Panc1 (cell line): ENCODE measurements at regions not wholly inside any gene's neighbourhood (a gene's known extent, or its start where the extent isn't known, plus 50 kb on each side); places are given as distances from the start of the nearest gene placed in this dataset.

Source experiments
- POLR2AphosphoS5 ChIP-seq: IDR thresholded peaks from 2 replicates; pipeline ENCODE4 v1.6.1; 2012; ENCODE audit warnings: mild to moderate bottlenecking, low read depth, low read length, moderate library complexity
- SIN3A ChIP-seq: IDR thresholded peaks from 2 replicates; pipeline ENCODE4 v1.6.1; 2012; ENCODE audit warnings: low read depth, mild to moderate bottlenecking, low read length, moderate library complexity, borderline replicate concordance; ENCODE audit not compliant: insufficient read depth
- TCF7L2 ChIP-seq: IDR thresholded peaks from 2 replicates; pipeline ENCODE4 v1.6.1; 2011; ENCODE audit warnings: mild to moderate bottlenecking, low read depth, low read length, inconsistent platforms
- TF ChIP-seq, protein P1 (sequence below): fragments of 450-650 bp; IDR thresholded peaks from 2 replicates; pipeline ENCODE4 v1.5.1; 2017; ENCODE audit warnings: mild to moderate bottlenecking
- TF ChIP-seq, protein P2 (sequence below), 2 experiments: IDR thresholded peaks; 2 replicates each; pipeline ENCODE4 v1.6.1; 2011 to 2012; ENCODE audit warnings: low read depth in 2 of 2, control low read depth in 1 of 2, low read length in 1 of 2, mild to moderate bottlenecking in 1 of 2, moderate library complexity in 1 of 2; ENCODE audit not compliant: insufficient read depth in 1 of 2

DNA sequence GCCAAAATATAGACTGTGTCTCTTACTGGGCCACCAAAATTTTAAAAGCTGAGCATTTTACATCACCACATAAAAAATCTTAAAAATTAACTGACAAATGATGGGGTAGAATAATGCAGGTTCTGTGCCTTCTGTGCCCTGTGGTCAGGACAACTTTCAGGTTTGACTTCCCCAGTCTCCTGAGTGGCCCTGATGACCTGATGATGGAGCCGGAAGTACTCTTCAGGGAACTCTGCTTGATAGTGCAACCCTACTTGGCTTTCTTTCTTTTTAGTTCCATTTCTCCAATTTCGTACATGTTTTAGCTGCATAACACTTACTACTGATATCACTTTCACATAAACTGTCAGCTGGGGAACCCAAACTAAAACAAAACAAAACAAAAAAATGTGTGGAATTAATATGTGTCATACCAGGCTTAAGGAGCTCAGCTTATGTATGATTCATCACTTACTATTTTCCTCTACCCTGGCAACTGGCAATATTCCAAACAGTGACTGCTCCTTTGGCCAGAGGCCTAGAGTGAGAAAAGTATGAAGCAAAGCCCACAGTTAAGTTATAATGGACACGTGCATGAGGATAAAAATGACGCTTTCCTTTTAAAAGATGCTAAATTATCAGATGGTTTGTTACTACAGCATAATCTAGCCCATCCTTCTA, 194.3 kb downstream of the BCHE start:
- TF ChIP-seq TCF7L2 = no peak
- TF ChIP-seq, protein P1, sequence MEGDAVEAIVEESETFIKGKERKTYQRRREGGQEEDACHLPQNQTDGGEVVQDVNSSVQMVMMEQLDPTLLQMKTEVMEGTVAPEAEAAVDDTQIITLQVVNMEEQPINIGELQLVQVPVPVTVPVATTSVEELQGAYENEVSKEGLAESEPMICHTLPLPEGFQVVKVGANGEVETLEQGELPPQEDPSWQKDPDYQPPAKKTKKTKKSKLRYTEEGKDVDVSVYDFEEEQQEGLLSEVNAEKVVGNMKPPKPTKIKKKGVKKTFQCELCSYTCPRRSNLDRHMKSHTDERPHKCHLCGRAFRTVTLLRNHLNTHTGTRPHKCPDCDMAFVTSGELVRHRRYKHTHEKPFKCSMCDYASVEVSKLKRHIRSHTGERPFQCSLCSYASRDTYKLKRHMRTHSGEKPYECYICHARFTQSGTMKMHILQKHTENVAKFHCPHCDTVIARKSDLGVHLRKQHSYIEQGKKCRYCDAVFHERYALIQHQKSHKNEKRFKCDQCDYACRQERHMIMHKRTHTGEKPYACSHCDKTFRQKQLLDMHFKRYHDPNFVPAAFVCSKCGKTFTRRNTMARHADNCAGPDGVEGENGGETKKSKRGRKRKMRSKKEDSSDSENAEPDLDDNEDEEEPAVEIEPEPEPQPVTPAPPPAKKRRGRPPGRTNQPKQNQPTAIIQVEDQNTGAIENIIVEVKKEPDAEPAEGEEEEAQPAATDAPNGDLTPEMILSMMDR = no peak
- TF ChIP-seq POLR2AphosphoS5 = no peak; the same call in 1 of the 2 replicates
- TF ChIP-seq, protein P2, sequence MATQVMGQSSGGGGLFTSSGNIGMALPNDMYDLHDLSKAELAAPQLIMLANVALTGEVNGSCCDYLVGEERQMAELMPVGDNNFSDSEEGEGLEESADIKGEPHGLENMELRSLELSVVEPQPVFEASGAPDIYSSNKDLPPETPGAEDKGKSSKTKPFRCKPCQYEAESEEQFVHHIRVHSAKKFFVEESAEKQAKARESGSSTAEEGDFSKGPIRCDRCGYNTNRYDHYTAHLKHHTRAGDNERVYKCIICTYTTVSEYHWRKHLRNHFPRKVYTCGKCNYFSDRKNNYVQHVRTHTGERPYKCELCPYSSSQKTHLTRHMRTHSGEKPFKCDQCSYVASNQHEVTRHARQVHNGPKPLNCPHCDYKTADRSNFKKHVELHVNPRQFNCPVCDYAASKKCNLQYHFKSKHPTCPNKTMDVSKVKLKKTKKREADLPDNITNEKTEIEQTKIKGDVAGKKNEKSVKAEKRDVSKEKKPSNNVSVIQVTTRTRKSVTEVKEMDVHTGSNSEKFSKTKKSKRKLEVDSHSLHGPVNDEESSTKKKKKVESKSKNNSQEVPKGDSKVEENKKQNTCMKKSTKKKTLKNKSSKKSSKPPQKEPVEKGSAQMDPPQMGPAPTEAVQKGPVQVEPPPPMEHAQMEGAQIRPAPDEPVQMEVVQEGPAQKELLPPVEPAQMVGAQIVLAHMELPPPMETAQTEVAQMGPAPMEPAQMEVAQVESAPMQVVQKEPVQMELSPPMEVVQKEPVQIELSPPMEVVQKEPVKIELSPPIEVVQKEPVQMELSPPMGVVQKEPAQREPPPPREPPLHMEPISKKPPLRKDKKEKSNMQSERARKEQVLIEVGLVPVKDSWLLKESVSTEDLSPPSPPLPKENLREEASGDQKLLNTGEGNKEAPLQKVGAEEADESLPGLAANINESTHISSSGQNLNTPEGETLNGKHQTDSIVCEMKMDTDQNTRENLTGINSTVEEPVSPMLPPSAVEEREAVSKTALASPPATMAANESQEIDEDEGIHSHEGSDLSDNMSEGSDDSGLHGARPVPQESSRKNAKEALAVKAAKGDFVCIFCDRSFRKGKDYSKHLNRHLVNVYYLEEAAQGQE (IDR thresholded peaks at IDR 0.05; ENCODE audit: insufficient read depth in 1 of 2, low read depth in 2 of 2, low read length in 1 of 2) = no peak
- TF ChIP-seq SIN3A = no peak
